Thyroid gland (tissue), 4 donors: ENCODE measurements at regions not wholly inside any gene's neighbourhood (a gene's known extent, or its start where the extent isn't known, plus 50 kb on each side); places are given as distances from the start of the nearest gene placed in this dataset.

ENCODE experiments used
- POLR2A ChIP-seq, 2 donors: fragments of 450-650 bp; IDR thresholded peaks; one replicate each; pipeline ENCODE4 v1.6.1; 2017; ENCODE audit warnings: antibody characterized with exemption in 2 of 2, mild to moderate bottlenecking in 2 of 2, moderate library complexity in 1 of 2
- TF ChIP-seq, protein P1 (sequence below), 6 experiments: fragments of 200-600 bp in 3 of 6; fragments of 450-650 bp in 3 of 6; sonication (generic) in 3 of 6; IDR thresholded peaks; one replicate each; pipeline ENCODE4 v1.5.1; 2016 to 2019; ENCODE audit warnings: antibody characterized with exemption in 6 of 6, mild to moderate bottlenecking in 2 of 6, inconsistent platforms in 1 of 6, moderate library complexity in 1 of 6

DNA sequence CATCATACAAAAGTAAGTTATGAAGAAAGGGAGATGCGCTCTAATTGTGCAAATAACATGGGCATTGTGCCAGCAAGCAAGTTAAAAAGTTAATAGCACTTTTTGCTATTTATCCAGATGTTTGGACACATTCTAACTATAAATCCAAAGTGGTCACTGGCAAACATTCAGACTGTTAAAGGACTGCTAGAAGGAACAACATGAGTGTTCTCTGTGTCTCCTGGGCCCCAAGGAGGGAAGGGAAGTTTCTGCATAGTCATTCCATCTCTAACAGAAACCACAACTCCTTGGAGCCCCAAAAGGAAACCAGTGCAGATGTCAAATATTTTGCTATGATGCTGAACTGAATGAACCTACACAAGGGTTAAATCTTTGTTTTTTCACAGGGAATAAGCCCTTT lies 213.3 kb upstream of the HNRNPA3 start:
- TF ChIP-seq, protein P1, sequence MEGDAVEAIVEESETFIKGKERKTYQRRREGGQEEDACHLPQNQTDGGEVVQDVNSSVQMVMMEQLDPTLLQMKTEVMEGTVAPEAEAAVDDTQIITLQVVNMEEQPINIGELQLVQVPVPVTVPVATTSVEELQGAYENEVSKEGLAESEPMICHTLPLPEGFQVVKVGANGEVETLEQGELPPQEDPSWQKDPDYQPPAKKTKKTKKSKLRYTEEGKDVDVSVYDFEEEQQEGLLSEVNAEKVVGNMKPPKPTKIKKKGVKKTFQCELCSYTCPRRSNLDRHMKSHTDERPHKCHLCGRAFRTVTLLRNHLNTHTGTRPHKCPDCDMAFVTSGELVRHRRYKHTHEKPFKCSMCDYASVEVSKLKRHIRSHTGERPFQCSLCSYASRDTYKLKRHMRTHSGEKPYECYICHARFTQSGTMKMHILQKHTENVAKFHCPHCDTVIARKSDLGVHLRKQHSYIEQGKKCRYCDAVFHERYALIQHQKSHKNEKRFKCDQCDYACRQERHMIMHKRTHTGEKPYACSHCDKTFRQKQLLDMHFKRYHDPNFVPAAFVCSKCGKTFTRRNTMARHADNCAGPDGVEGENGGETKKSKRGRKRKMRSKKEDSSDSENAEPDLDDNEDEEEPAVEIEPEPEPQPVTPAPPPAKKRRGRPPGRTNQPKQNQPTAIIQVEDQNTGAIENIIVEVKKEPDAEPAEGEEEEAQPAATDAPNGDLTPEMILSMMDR (IDR thresholded peaks at IDR 0.05), result no peak
- no peak for TF ChIP-seq POLR2A (IDR thresholded peaks at IDR 0.05)
